ENCODE measurements at regions not wholly inside any gene's neighbourhood (a gene's known extent, or its start where the extent isn't known, plus 50 kb on each side); places are given as distances from the start of the nearest gene placed in this dataset.

GRCh38 chr9:106701611-106702010 is 161.4 kb upstream of the ZNF462 start:
- H3K27ac Mint-ChIP-seq (ENCODE audit: unreplicated experiment), result no peak overlapping the region
- peaks cover 3% of the 10 kb centered on the region for H3K9me3 Mint-ChIP-seq (ENCODE audit: unreplicated experiment)
- H3K4me1 Mint-ChIP-seq (ENCODE audit: unreplicated experiment), result peaks cover 20% of the 10 kb centered on the region
- H3K36me3 Mint-ChIP-seq (ENCODE audit: unreplicated experiment), result no peaks in the 10 kb centered on the region
- H3K27me3 Mint-ChIP-seq (ENCODE audit: unreplicated experiment), result no peaks in the 10 kb centered on the region
- no peak overlapping the region for H3K4me3 Mint-ChIP-seq (ENCODE audit: unreplicated experiment)
- no peak for TF ChIP-seq CTCF (IDR thresholded peaks at IDR 0.05)
- no peak for DNase-seq (ENCODE audit: extremely low spot score, unreplicated experiment)

DNA sequence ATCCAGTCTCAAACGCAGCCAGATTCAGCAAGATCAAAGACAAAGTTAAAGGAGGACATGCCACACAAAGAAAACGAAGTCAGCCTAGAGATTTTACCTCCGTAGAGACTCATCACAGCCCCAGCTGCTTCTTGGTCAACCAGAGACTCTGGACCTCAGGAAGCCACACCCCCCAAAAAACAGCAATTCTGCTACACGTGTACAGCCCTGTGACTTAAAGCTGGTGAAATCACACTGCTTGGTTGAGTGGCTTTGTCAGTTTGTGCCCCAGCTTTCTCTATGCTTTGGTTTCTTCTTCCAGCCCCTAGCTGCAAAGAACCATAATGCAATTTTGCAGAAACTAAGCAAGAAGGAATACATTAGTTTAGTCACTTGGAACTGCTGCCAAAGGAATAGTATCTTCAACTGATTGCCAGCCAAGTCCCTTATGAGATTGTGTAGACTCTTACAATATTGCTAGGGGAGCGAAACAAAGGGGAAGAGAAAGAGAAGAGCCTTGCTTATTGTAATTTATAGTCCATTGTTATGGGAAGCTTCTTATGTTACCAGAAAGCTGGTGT is 158.8 kb upstream of the ZNF462 start:
- Mint-ChIP-seq H3K36me3 (ENCODE audit: unreplicated experiment) (no peaks in the 10 kb centered on the region), H3K9me3 (ENCODE audit: unreplicated experiment) (peaks cover 3% of the 10 kb centered on the region), H3K4me1 (ENCODE audit: unreplicated experiment) (peaks cover 17% of the 10 kb centered on the region), H3K27me3 (ENCODE audit: unreplicated experiment) (no peaks in the 10 kb centered on the region), H3K4me3 (ENCODE audit: unreplicated experiment) (no peak overlapping the region), H3K27ac (ENCODE audit: unreplicated experiment) (no peak overlapping the region)
- DNase-seq (ENCODE audit: extremely low spot score, unreplicated experiment), result no peak
- no peak for TF ChIP-seq CTCF (IDR thresholded peaks at IDR 0.05)

DNA sequence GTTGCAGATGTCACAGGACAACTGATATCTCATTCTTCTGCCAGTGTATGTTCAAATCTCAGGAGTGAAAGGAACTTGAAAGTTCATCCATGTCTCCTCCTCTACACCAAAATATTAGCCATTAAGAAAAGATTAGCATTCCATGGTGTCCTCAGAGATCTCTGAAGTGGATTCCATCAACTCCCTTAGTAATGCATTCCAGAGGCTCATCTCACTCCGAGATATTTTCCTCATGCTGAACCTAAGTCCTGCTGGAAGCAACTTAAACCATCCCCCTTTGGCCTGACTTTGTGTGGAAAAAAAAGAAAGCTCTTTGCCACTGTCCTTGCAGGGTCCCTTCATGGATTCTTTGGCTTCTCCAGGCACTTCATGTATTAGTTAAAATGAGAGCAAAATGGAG is 155.7 kb upstream of the ZNF462 start:
- Mint-ChIP-seq H3K27me3 (ENCODE audit: unreplicated experiment) (no peaks in the 10 kb centered on the region), H3K9me3 (ENCODE audit: unreplicated experiment) (no peaks in the 10 kb centered on the region), H3K4me1 (ENCODE audit: unreplicated experiment) (peaks cover 27% of the 10 kb centered on the region), H3K27ac (ENCODE audit: unreplicated experiment) (no peak overlapping the region), H3K36me3 (ENCODE audit: unreplicated experiment) (no peaks in the 10 kb centered on the region), H3K4me3 (ENCODE audit: unreplicated experiment) (no peak overlapping the region)
- DNase-seq (ENCODE audit: extremely low spot score, unreplicated experiment), result no peak
- no peak for TF ChIP-seq CTCF (IDR thresholded peaks at IDR 0.05)

GRCh38 chr9:106707738-106708474 is 155.1 kb upstream of the ZNF462 start:
- Mint-ChIP-seq H3K27ac (ENCODE audit: unreplicated experiment) (no peak overlapping the region), H3K9me3 (ENCODE audit: unreplicated experiment) (no peaks in the 10 kb centered on the region), H3K36me3 (ENCODE audit: unreplicated experiment) (no peaks in the 10 kb centered on the region), H3K4me1 (ENCODE audit: unreplicated experiment) (peaks cover 30% of the 10 kb centered on the region), H3K27me3 (ENCODE audit: unreplicated experiment) (no peaks in the 10 kb centered on the region), H3K4me3 (ENCODE audit: unreplicated experiment) (no peak overlapping the region)
- no peak for TF ChIP-seq CTCF (IDR thresholded peaks at IDR 0.05)
- DNase-seq (ENCODE audit: extremely low spot score, unreplicated experiment), result no peak

DNA sequence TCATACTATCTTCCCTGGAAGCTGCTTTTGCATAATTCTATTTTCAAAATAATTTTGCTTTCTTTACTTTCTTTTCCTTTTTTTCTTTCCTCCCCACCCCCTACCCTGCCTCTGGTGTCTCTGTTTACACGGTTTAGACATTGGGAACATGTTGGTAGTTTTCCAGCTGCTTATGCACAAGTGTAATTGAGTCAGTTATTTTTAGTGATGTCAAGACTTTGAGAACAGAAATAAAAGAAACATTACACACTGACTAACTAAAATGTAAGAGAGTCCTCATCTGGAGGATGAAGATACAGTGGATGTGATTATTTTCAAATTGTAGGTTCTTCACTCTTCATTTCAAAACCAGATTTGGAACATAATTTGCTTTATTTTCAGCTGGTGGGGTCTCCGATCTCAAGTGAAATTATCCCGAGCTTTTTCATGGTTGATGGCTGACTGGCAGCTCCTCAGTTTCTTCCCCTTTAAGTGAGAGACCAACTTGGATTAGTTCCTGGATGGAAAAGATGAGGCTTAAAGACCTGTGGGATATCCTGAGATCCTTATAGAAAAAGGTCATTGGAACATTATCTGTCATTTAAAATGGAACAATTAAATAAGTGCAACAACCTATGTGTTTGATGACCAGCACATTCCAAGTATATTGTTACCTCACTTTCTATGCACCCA is 154.4 kb upstream of the ZNF462 start:
- H3K36me3 Mint-ChIP-seq (ENCODE audit: unreplicated experiment), result no peaks in the 10 kb centered on the region
- H3K27ac Mint-ChIP-seq (ENCODE audit: unreplicated experiment), result no peak overlapping the region
- H3K4me3 Mint-ChIP-seq (ENCODE audit: unreplicated experiment), result no peak overlapping the region
- H3K9me3 Mint-ChIP-seq (ENCODE audit: unreplicated experiment), result no peaks in the 10 kb centered on the region
- H3K4me1 Mint-ChIP-seq (ENCODE audit: unreplicated experiment), result peaks cover 30% of the 10 kb centered on the region
- no peaks in the 10 kb centered on the region for H3K27me3 Mint-ChIP-seq (ENCODE audit: unreplicated experiment)
- no peak for DNase-seq (ENCODE audit: extremely low spot score, unreplicated experiment)
- no peak for TF ChIP-seq CTCF (IDR thresholded peaks at IDR 0.05)

Data from osteocyte (in vitro differentiated cells).